Astrocyte (in vitro differentiated cells and primary cell): ENCODE measurements at regions not wholly inside any gene's neighbourhood (a gene's known extent, or its start where the extent isn't known, plus 50 kb on each side); places are given as distances from the start of the nearest gene placed in this dataset.

Experiments
- DNase-seq: peaks from one replicate; pipeline ENCODE4 v3.0.0-alpha.2; 2010; ENCODE audit warnings: low read depth
- FAIRE-seq: peaks from 2 replicates; lab custom pipeline; 2011; peaks lifted over from hg19 to GRCh38; lab: Jason Lieb, UNC
- H2AFZ ChIP-seq: 2 replicates; pipeline ENCODE4 v1.6.0; 2012; ENCODE audit warnings: low read depth, low read length, inconsistent platforms
- H3K27ac ChIP-seq: 2 replicates; pipeline ENCODE4 v1.5.1; 2011; ENCODE audit warnings: low read depth, low read length, inconsistent platforms
- H3K27me3 ChIP-seq: 2 replicates; pipeline ENCODE4 v1.6.0; 2011; ENCODE audit warnings: low read length, inconsistent platforms; ENCODE audit not compliant: insufficient read depth
- H3K36me3 ChIP-seq: 2 replicates; pipeline ENCODE4 v1.5.1; 2011; ENCODE audit warnings: low read length, inconsistent platforms; ENCODE audit not compliant: insufficient read depth
- H3K4me1 ChIP-seq: 2 replicates; pipeline ENCODE4 v1.5.1; 2011; ENCODE audit warnings: low read length, inconsistent platforms; ENCODE audit not compliant: insufficient read depth
- H3K4me2 ChIP-seq: 2 replicates; pipeline ENCODE4 v1.6.0; 2012; ENCODE audit warnings: low read length, inconsistent platforms
- H3K4me3 ChIP-seq: 2 replicates; pipeline ENCODE4 v1.5.1; 2011; ENCODE audit warnings: low read depth, mild to moderate bottlenecking, low read length, inconsistent platforms; ENCODE audit not compliant: insufficient read depth
- H3K79me2 ChIP-seq: 2 replicates; pipeline ENCODE4 v1.6.0; 2012; ENCODE audit warnings: mild to moderate bottlenecking, low read length, inconsistent platforms; ENCODE audit not compliant: insufficient read depth
- H3K9ac ChIP-seq: 2 replicates; pipeline ENCODE4 v1.6.0; 2012; ENCODE audit warnings: mild to moderate bottlenecking, low read length, inconsistent platforms
- H3K9me3 ChIP-seq: 2 replicates; pipeline ENCODE4 v1.5.1; 2012; ENCODE audit warnings: low read depth, mild to moderate bottlenecking, low read length, inconsistent platforms; ENCODE audit not compliant: insufficient read depth
- H4K20me1 ChIP-seq: 2 replicates; pipeline ENCODE4 v1.6.0; 2012; ENCODE audit warnings: low read length, inconsistent platforms; ENCODE audit not compliant: insufficient read depth
- H3K27ac Mint-ChIP-seq: one replicate; pipeline ENCODE4 v1.8.0; 2021; ENCODE audit warnings: mild to moderate bottlenecking, mixed read lengths; ENCODE audit not compliant: unreplicated experiment
- H3K27me3 Mint-ChIP-seq: one replicate; pipeline ENCODE4 v1.8.0; 2021; ENCODE audit warnings: low read depth, mixed read lengths; ENCODE audit not compliant: unreplicated experiment
- H3K36me3 Mint-ChIP-seq: one replicate; pipeline ENCODE4 v1.8.0; 2021; ENCODE audit warnings: low read depth, mixed read lengths; ENCODE audit not compliant: unreplicated experiment
- H3K4me1 Mint-ChIP-seq: one replicate; pipeline ENCODE4 v1.8.0; 2021; ENCODE audit warnings: low read depth, mixed read lengths; ENCODE audit not compliant: unreplicated experiment
- H3K4me3 Mint-ChIP-seq: one replicate; pipeline ENCODE4 v1.8.0; 2021; ENCODE audit warnings: mild to moderate bottlenecking, moderate library complexity, mixed read lengths; ENCODE audit not compliant: unreplicated experiment
- H3K9me3 Mint-ChIP-seq: one replicate; pipeline ENCODE4 v1.8.0; 2021; ENCODE audit warnings: mild to moderate bottlenecking, mixed read lengths; ENCODE audit not compliant: unreplicated experiment
- EZH2 ChIP-seq: IDR thresholded peaks from 2 replicates; pipeline ENCODE4 v1.6.1; 2012; ENCODE audit warnings: mild to moderate bottlenecking, low read length, inconsistent platforms; ENCODE audit not compliant: insufficient read depth
- TF ChIP-seq, protein P1 (sequence below): IDR thresholded peaks from 2 replicates; pipeline ENCODE4 v1.5.1; 2011; ENCODE audit warnings: low read depth, mild to moderate bottlenecking, inconsistent platforms, low read length, moderate library complexity; ENCODE audit not compliant: insufficient read depth

DNA sequence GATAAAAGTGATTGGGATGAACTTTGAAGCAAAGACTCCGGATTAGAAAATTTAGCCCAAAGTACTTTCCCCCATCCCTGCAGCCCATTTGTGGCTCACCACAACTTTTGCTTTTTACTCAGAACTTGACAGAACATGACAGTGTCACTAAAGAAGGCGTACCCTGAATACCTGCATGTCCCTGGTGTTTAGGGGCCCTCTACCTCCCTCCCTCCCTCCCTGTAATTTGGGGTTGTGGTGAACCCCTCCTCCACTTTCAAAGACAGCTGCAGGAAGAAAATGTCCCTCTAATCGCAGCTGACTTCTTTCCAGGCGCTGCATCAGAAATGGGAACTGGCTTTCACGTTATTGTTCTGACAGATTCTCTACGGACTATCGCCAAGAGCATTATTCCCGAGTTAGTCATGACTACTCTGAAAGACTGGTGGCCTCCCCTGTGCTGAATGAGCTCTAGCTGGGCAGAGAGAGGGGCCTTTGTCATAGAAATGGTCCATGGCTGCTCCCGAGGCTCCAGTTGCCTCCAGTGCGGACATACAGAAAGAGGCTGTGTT, 93.2 kb upstream of the ARHGEF3 start:
- Histone ChIP-seq H3K9ac (no peak overlapping the region), H3K36me3 (no peaks in the 10 kb centered on the region), H3K27me3 (no peaks in the 10 kb centered on the region), H3K4me2 (peak overlapping the region; percentile 69), H3K4me3 (no peak overlapping the region), H3K79me2 (no peaks in the 10 kb centered on the region), H4K20me1 (no peaks in the 10 kb centered on the region), H2AFZ (peak overlapping the region; percentile 0), H3K27ac (no peak overlapping the region), H3K4me1 (peaks cover 5% of the 10 kb centered on the region), H3K9me3 (no peaks in the 10 kb centered on the region)
- TF ChIP-seq, protein P1, sequence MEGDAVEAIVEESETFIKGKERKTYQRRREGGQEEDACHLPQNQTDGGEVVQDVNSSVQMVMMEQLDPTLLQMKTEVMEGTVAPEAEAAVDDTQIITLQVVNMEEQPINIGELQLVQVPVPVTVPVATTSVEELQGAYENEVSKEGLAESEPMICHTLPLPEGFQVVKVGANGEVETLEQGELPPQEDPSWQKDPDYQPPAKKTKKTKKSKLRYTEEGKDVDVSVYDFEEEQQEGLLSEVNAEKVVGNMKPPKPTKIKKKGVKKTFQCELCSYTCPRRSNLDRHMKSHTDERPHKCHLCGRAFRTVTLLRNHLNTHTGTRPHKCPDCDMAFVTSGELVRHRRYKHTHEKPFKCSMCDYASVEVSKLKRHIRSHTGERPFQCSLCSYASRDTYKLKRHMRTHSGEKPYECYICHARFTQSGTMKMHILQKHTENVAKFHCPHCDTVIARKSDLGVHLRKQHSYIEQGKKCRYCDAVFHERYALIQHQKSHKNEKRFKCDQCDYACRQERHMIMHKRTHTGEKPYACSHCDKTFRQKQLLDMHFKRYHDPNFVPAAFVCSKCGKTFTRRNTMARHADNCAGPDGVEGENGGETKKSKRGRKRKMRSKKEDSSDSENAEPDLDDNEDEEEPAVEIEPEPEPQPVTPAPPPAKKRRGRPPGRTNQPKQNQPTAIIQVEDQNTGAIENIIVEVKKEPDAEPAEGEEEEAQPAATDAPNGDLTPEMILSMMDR = no peak
- TF ChIP-seq EZH2 = no peak
- DNase-seq = peak; percentile 85
- Mint-ChIP-seq H3K9me3 (no peaks in the 10 kb centered on the region), H3K27ac (peak overlapping the region; percentile 62), H3K36me3 (peaks cover 4% of the 10 kb centered on the region), H3K4me1 (peaks cover 6% of the 10 kb centered on the region), H3K4me3 (no peak overlapping the region), H3K27me3 (no peaks in the 10 kb centered on the region)
- no peak for FAIRE-seq

DNA sequence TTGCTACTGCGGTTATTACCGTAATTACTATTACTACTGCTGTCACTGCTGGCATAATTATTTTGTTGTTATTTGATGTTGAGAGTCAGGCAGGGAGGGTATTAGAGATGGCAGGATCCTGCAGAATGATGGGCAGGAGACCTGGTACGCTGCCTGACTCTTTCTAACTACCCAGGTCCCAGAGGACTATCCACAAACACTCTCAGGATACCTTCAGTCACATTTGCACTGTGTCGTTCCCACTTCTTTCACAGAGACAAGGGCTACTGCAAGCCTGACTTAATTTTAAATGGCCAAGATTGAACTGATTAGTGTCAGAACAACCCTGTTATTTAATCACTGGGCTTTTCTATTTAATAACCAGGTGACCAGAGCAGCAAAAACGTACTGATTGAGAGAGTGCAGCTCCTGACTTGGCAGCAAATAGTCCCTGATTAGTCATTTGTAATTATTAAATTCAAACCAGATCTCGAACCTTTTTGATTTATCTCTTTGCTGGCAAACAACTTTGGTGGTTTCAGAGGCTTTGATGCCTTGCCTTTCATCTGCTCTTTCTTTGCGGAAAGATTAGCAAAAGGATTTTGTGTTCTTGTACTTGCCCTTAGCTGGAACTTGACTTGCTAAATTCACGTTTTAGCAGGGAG, 88.8 kb upstream of the ARHGEF3 start:
- no peaks in the 10 kb centered on the region for H4K20me1 ChIP-seq
- DNase-seq = peak; percentile 49
- no peak overlapping the region for H3K27ac ChIP-seq
- H3K9ac ChIP-seq = no peak overlapping the region
- no peaks in the 10 kb centered on the region for H3K79me2 ChIP-seq
- Mint-ChIP-seq H3K36me3 (no peaks in the 10 kb centered on the region), H3K4me3 (no peak overlapping the region), H3K4me1 (peaks cover 6% of the 10 kb centered on the region), H3K9me3 (no peaks in the 10 kb centered on the region), H3K27ac (no peak overlapping the region), H3K27me3 (peaks cover 4% of the 10 kb centered on the region)
- H3K36me3 ChIP-seq = no peaks in the 10 kb centered on the region
- no peak overlapping the region for H2AFZ ChIP-seq
- no peak for FAIRE-seq
- H3K4me3 ChIP-seq = no peak overlapping the region
- no peaks in the 10 kb centered on the region for H3K9me3 ChIP-seq
- H3K4me1 ChIP-seq = peaks cover 5% of the 10 kb centered on the region
- TF ChIP-seq EZH2 = no peak
- TF ChIP-seq, protein P1 = no peak
- H3K4me2 ChIP-seq = no peak overlapping the region
- no peaks in the 10 kb centered on the region for H3K27me3 ChIP-seq

DNA sequence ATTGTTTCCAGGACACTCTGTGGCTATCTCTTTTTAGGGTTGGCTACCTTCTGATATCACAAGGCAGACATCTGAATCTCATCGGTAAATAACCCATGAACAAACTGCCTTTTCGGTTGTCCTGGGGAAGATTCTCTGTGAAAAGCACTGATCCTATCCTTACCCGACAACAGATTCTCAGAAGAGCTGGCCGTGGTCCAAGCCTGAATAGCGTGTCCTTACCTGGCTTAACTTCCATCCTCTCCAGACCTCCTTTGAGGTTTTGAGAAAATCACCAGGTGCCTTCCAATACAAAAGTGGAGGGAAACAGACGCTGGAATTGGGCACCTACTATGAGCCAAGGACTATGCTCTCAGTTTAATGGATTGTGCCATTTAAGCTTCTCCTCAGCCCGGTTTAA, 87.4 kb upstream of the ARHGEF3 start:
- H3K9me3 ChIP-seq = no peaks in the 10 kb centered on the region
- no peaks in the 10 kb centered on the region for H3K9me3 Mint-ChIP-seq
- H2AFZ ChIP-seq = no peak overlapping the region
- H3K27me3 ChIP-seq = no peaks in the 10 kb centered on the region
- H3K79me2 ChIP-seq = no peaks in the 10 kb centered on the region
- DNase-seq = no peak
- peaks cover 4% of the 10 kb centered on the region for H3K27me3 Mint-ChIP-seq
- H3K36me3 Mint-ChIP-seq = no peaks in the 10 kb centered on the region
- H3K4me1 ChIP-seq = no peaks in the 10 kb centered on the region
- H3K9ac ChIP-seq = no peak overlapping the region
- no peak overlapping the region for H3K4me2 ChIP-seq
- no peaks in the 10 kb centered on the region for H3K36me3 ChIP-seq
- no peak overlapping the region for H3K4me3 Mint-ChIP-seq
- TF ChIP-seq EZH2 = no peak
- TF ChIP-seq, protein P1 = no peak
- H3K27ac Mint-ChIP-seq = no peak overlapping the region
- no peak overlapping the region for H3K27ac ChIP-seq
- H3K4me1 Mint-ChIP-seq = no peaks in the 10 kb centered on the region
- H3K4me3 ChIP-seq = no peak overlapping the region
- H4K20me1 ChIP-seq = no peaks in the 10 kb centered on the region
- FAIRE-seq = no peak
